ENCODE measurements at regions not wholly inside any gene's neighbourhood (a gene's known extent, or its start where the extent isn't known, plus 50 kb on each side); places are given as distances from the start of the nearest gene placed in this dataset.

GRCh38 chr4:22103768-22104167 lies 155.2 kb upstream of the KCNIP4 start:
- DNase-seq (ENCODE audit: low read depth in 3 of 3) = no peak

GRCh38 chr4:22099896-22100295 lies 151.3 kb upstream of the KCNIP4 start:
- DNase-seq (ENCODE audit: low read depth in 3 of 3) = no peak

- no peak for DNase-seq (ENCODE audit: low read depth in 3 of 3)
Measured at GRCh38 chr4:22097596-22097995, 149.0 kb upstream of the KCNIP4 start.

GRCh38 chr4:22094217-22094616 lies 145.6 kb upstream of the KCNIP4 start:
- DNase-seq (ENCODE audit: low read depth in 3 of 3) = no peak

GRCh38 chr4:22093126-22093525 lies 144.6 kb upstream of the KCNIP4 start:
- no peak for DNase-seq (ENCODE audit: low read depth in 3 of 3)

- no peak for DNase-seq (ENCODE audit: low read depth in 3 of 3)
Measured at GRCh38 chr4:22091906-22092305, 143.3 kb upstream of the KCNIP4 start.

- no peak for DNase-seq (ENCODE audit: low read depth in 3 of 3)
Measured at GRCh38 chr4:22091352-22091717, 142.8 kb upstream of the KCNIP4 start.

- DNase-seq (ENCODE audit: low read depth in 3 of 3) = no peak
Measured at GRCh38 chr4:22090661-22091351, 142.2 kb upstream of the KCNIP4 start.

- no peak for DNase-seq (ENCODE audit: low read depth in 3 of 3)
Measured at GRCh38 chr4:22077571-22077970, 129.0 kb upstream of the KCNIP4 start.

GRCh38 chr4:22072726-22073125 lies 124.2 kb upstream of the KCNIP4 start:
- DNase-seq (ENCODE audit: low read depth in 3 of 3) = no peak

GRCh38 chr4:22072240-22072639 lies 123.7 kb upstream of the KCNIP4 start:
- no peak for DNase-seq (ENCODE audit: low read depth in 3 of 3)

- DNase-seq (ENCODE audit: low read depth in 3 of 3) = no peak
Measured at GRCh38 chr4:22071749-22072148, 123.2 kb upstream of the KCNIP4 start.

GRCh38 chr4:22070256-22070655 lies 121.7 kb upstream of the KCNIP4 start:
- DNase-seq (ENCODE audit: low read depth in 3 of 3) = no peak

- no peak for DNase-seq (ENCODE audit: low read depth in 3 of 3)
Measured at GRCh38 chr4:22063613-22064012, 115.0 kb upstream of the KCNIP4 start.

- no peak for DNase-seq (ENCODE audit: low read depth in 3 of 3)
Measured at GRCh38 chr4:22062676-22063075, 114.1 kb upstream of the KCNIP4 start.

- no peak for DNase-seq (ENCODE audit: low read depth in 3 of 3)
Measured at GRCh38 chr4:22055954-22056353, 107.4 kb upstream of the KCNIP4 start.

GRCh38 chr4:22052076-22052475 lies 103.5 kb upstream of the KCNIP4 start:
- DNase-seq (ENCODE audit: low read depth in 3 of 3) = no peak

GRCh38 chr4:22048323-22048722 lies 99.8 kb upstream of the KCNIP4 start:
- no peak for DNase-seq (ENCODE audit: low read depth in 3 of 3)

- DNase-seq (ENCODE audit: low read depth in 3 of 3) = no peak
Measured at GRCh38 chr4:22047793-22048192, 99.2 kb upstream of the KCNIP4 start.

- DNase-seq (ENCODE audit: low read depth in 3 of 3) = no peak
Measured at GRCh38 chr4:22045051-22045630, 96.6 kb upstream of the KCNIP4 start.

- no peak for DNase-seq (ENCODE audit: low read depth in 3 of 3)
Measured at GRCh38 chr4:22031423-22031822, 82.9 kb upstream of the KCNIP4 start.

- DNase-seq (ENCODE audit: low read depth in 3 of 3) = no peak
Measured at GRCh38 chr4:22030881-22031280, 82.3 kb upstream of the KCNIP4 start.

- no peak for DNase-seq (ENCODE audit: low read depth in 3 of 3)
Measured at GRCh38 chr4:22030307-22030706, 81.7 kb upstream of the KCNIP4 start.

- DNase-seq (ENCODE audit: low read depth in 3 of 3) = no peak
Measured at GRCh38 chr4:22029803-22030202, 81.2 kb upstream of the KCNIP4 start.

Measured in stimulated activated CD4-positive, alpha-beta T cell treated with anti-CD3 and anti-CD28 coated beads, TNF-alpha, amount 100 ng/mL, for 24 hours (primary cell).